Endothelial cell of umbilical vein (primary cell): ENCODE measurements at regions not wholly inside any gene's neighbourhood (a gene's known extent, or its start where the extent isn't known, plus 50 kb on each side); places are given as distances from the start of the nearest gene placed in this dataset.

ENCODE experiments used
- BruUV-seq: library from RNA; stranded (reverse); fragments of 400-500 nt; replicated peaks from 2 replicates; lab custom pipeline; 2021; lab: Mats Ljungman, UMichigan
- CTCF ChIA-PET: fragments of 300-600, 350-600 bp; sonication (Branson Sonifier 250); formaldehyde crosslinking; loops from one replicate; lab custom pipeline; 2021; ENCODE audit warnings: antibody characterized with exemption, inconsistent platforms; lab: Charles Lee
- POLR2A ChIA-PET: fragments of 300-600, 350-600 bp; sonication (Branson Sonifier 250); formaldehyde crosslinking; loops from one replicate; lab custom pipeline; 2021; ENCODE audit warnings: antibody characterized with exemption, inconsistent platforms; lab: Charles Lee
- DNase-seq: peaks from one replicate; pipeline ENCODE4 v3.0.0-alpha.2; 2011; ENCODE audit warnings: low read depth, low spot score
- FAIRE-seq: peaks from 2 replicates; lab custom pipeline; 2011; peaks lifted over from hg19 to GRCh38; lab: Jason Lieb, UNC
- H2AFZ ChIP-seq: 2 replicates; pipeline ENCODE4 v1.6.0; 2012; ENCODE audit warnings: low read depth, low read length, control low read depth, inconsistent platforms
- H3K27ac ChIP-seq: 2 replicates; pipeline ENCODE4 v1.5.1; 2011; ENCODE audit warnings: low read depth, mild to moderate bottlenecking, control low read depth, low read length, moderate library complexity; ENCODE audit not compliant: insufficient read depth
- H3K27me3 ChIP-seq, 2 experiments: 2 replicates each; pipeline versions ENCODE4 v1.6.0 to v1.6.1; 2011; ENCODE audit warnings: low read length in 2 of 2, mixed read lengths in 1 of 2; ENCODE audit not compliant: control insufficient read depth in 2 of 2, insufficient read depth in 2 of 2
- H3K36me3 ChIP-seq, 2 experiments: 2 replicates in 1 of 2; 3 replicates in 1 of 2; pipeline ENCODE4 v1.5.1; 2011; ENCODE audit warnings: low read length in 2 of 2, mild to moderate bottlenecking in 1 of 2, moderate library complexity in 1 of 2; ENCODE audit not compliant: control insufficient read depth in 2 of 2, insufficient read depth in 2 of 2; ENCODE audit errors: extremely low read depth in 1 of 2
- H3K4me1 ChIP-seq: 3 replicates; pipeline ENCODE4 v1.5.1; 2011; ENCODE audit warnings: mild to moderate bottlenecking, low read length; ENCODE audit not compliant: control insufficient read depth, insufficient read depth; ENCODE audit errors: extremely low read depth
- H3K4me2 ChIP-seq: 2 replicates; pipeline ENCODE4 v1.6.1; 2011; ENCODE audit warnings: low read length, control low read depth, mixed read lengths; ENCODE audit not compliant: insufficient read depth
- H3K4me3 ChIP-seq, 3 experiments: fragments of 200-600 bp in 1 of 3; sonication (generic), shearing (Covaris generic) in 1 of 3; replicated peaks in 1 of 3; 2 replicates each; pipeline ENCODE4 v1.5.1; 2011 to 2016; ENCODE audit warnings: control low read depth in 3 of 3, low read length in 3 of 3, mild to moderate bottlenecking in 2 of 3, inconsistent platforms in 1 of 3, low read depth in 1 of 3, moderate library complexity in 1 of 3; ENCODE audit not compliant: insufficient read depth in 1 of 3
- H3K79me2 ChIP-seq: 2 replicates; pipeline ENCODE4 v1.6.0; 2012; ENCODE audit warnings: low read length, inconsistent platforms; ENCODE audit not compliant: control insufficient read depth, insufficient read depth
- H3K9ac ChIP-seq: replicated peaks from 2 replicates; pipeline ENCODE3; 2011; ENCODE audit warnings: low read length, control low read depth; ENCODE audit not compliant: insufficient read depth; ENCODE audit errors: extremely low read depth
- H3K9me1 ChIP-seq: replicated peaks from 3 replicates; pipeline ENCODE4 v1.6.0; 2011; ENCODE audit warnings: mild to moderate bottlenecking, low read length; ENCODE audit not compliant: control insufficient read depth, insufficient read depth; ENCODE audit errors: extremely low read depth
- H3K9me3 ChIP-seq: replicated peaks from 2 replicates; pipeline ENCODE4 v1.5.1; 2012; ENCODE audit warnings: low read length, inconsistent platforms; ENCODE audit not compliant: control insufficient read depth, insufficient read depth
- H4K20me1 ChIP-seq: replicated peaks from 2 replicates; pipeline ENCODE3; 2011; ENCODE audit warnings: mild to moderate bottlenecking, low read length; ENCODE audit not compliant: control insufficient read depth, insufficient read depth; ENCODE audit errors: extremely low read depth
- CTCF ChIP-seq, 2 donors: IDR thresholded peaks; 1 replicate in 1 of 2; 2 replicates in 1 of 2; pipeline ENCODE4 v1.5.1; 2011; ENCODE audit warnings: low read length in 2 of 2, mild to moderate bottlenecking in 2 of 2, moderate library complexity in 2 of 2, control low read depth in 1 of 2, inconsistent platforms in 1 of 2, low read depth in 1 of 2; ENCODE audit not compliant: insufficient read depth in 1 of 2; ENCODE audit errors: extremely low read depth in 1 of 2
- EZH2 ChIP-seq: IDR thresholded peaks from 2 replicates; pipeline ENCODE4 v1.6.1; 2012; ENCODE audit warnings: borderline replicate concordance, low read depth, mild to moderate bottlenecking, moderate library complexity, low read length, inconsistent platforms; ENCODE audit not compliant: severe bottlenecking
- FOS ChIP-seq: IDR thresholded peaks from 2 replicates; pipeline ENCODE4 v1.6.1; 2011; ENCODE audit warnings: mild to moderate bottlenecking, low read length, moderate library complexity, borderline replicate concordance; ENCODE audit not compliant: insufficient read depth
- GATA2 ChIP-seq: IDR thresholded peaks from 2 replicates; pipeline ENCODE4 v1.7.0; 2011; ENCODE audit warnings: low read depth, mild to moderate bottlenecking, moderate library complexity, mixed read lengths, low read length; ENCODE audit not compliant: insufficient read length, insufficient read depth
- JUN ChIP-seq: IDR thresholded peaks from 2 replicates; pipeline ENCODE4 v1.6.1; 2011; ENCODE audit warnings: borderline replicate concordance, low read depth; ENCODE audit not compliant: insufficient read length, insufficient read depth
- MAX ChIP-seq: IDR thresholded peaks from 2 replicates; pipeline ENCODE4 v1.6.1; 2011; ENCODE audit not compliant: insufficient read depth, insufficient read length
- MYC ChIP-seq: IDR thresholded peaks from one replicate; pipeline ENCODE4 v1.6.1; 2011; ENCODE audit warnings: mild to moderate bottlenecking, low read depth, low read length
- POLR2AphosphoS5 ChIP-seq: IDR thresholded peaks from 2 replicates; pipeline ENCODE4 v1.6.1; 2012; ENCODE audit warnings: low read depth, mild to moderate bottlenecking, control low read depth, low read length, moderate library complexity; ENCODE audit not compliant: insufficient read depth
- dilution Hi-C: fragments of 300-500 bp; cut with MboI; formaldehyde crosslinking; loops from one replicate; pipeline ENCODE4 v1.15.0; 2019; ENCODE audit warnings: low sequenced_read_pairs; ENCODE audit not compliant: extremely low pct_ligation_motif_present
- intact Hi-C: fragments of 100-400 bp; cut with micrococcal nuclease; formaldehyde crosslinking; loops from one replicate; pipeline ENCODE4 v1.10.0; 2022

- H3K4me3 ChIP-seq = no peak overlapping the region
- DNase-seq (no peak), FAIRE-seq (no peak)
- no peak overlapping the region for H2AFZ ChIP-seq
- no peaks in the 10 kb centered on the region for H4K20me1 ChIP-seq
- no peaks in the 10 kb centered on the region for H3K36me3 ChIP-seq
- BruUV-seq = no TSS peak
- no peaks in the 10 kb centered on the region for H3K4me1 ChIP-seq
- H3K9me1 ChIP-seq = no peaks in the 10 kb centered on the region
- dilution Hi-C loops = no loop called here
- H3K79me2 ChIP-seq = no peaks in the 10 kb centered on the region
- TF ChIP-seq EZH2 (no peak), JUN (no peak), MAX (no peak), GATA2 (no peak), POLR2AphosphoS5 (no peak)
- ChIA-PET POLR2A (no interaction called here), CTCF (no interaction called here)
- H3K9ac ChIP-seq = no peak overlapping the region
- peaks cover 19% of the 10 kb centered on the region for H3K9me3 ChIP-seq
- intact Hi-C loops = no loop called here
- H3K27me3 ChIP-seq = no peaks in the 10 kb centered on the region
- no peak overlapping the region for H3K27ac ChIP-seq
- H3K4me2 ChIP-seq = no peak overlapping the region
These were observed 189.1 kb upstream of the SALL3 start for GRCh38 chr18:78790511-78790910.

- Histone ChIP-seq H3K4me2 (no peak overlapping the region), H3K4me3 (no peak overlapping the region), H3K4me1 (no peaks in the 10 kb centered on the region), H3K9me1 (no peaks in the 10 kb centered on the region), H3K27ac (no peak overlapping the region), H3K9me3 (peaks cover 19% of the 10 kb centered on the region), H3K27me3 (no peaks in the 10 kb centered on the region), H3K36me3 (no peaks in the 10 kb centered on the region), H4K20me1 (no peaks in the 10 kb centered on the region), H3K9ac (no peak overlapping the region), H3K79me2 (no peaks in the 10 kb centered on the region), H2AFZ (no peak overlapping the region)
- TF ChIP-seq JUN (no peak), POLR2AphosphoS5 (no peak), CTCF (IDR thresholded peaks at IDR 0.05; ENCODE audit: extremely low read depth in 1 of 2, insufficient read depth in 1 of 2, low read depth in 1 of 2, low read length in 2 of 2) (no peak), FOS (no peak), MYC (no peak)
- ChIA-PET POLR2A (no interaction called here), CTCF (no interaction called here)
- dilution Hi-C loops = no loop called here
- intact Hi-C loops = no loop called here
- no peak for DNase-seq
- no TSS peak for BruUV-seq
- FAIRE-seq = no peak
These were observed 188.7 kb upstream of the SALL3 start for GRCh38 chr18:78790960-78791359.
